A549 (cell line): ENCODE measurements at regions not wholly inside any gene's neighbourhood (a gene's known extent, or its start where the extent isn't known, plus 50 kb on each side); places are given as distances from the start of the nearest gene placed in this dataset.

Source experiments
- ATAC-seq, 2 experiments: fragments of 200-7000 bp in 1 of 2; fragments of >200 bp in 1 of 2; cut with Nextera tagmentation in 1 of 2; cut with Tn5 transposase in 1 of 2; 3 replicates each; pipeline versions ENCODE4 v1.8.0 to v1.9.1; 2018 to 2020; ENCODE audit warnings: mild to moderate bottlenecking in 1 of 2, moderate library complexity in 1 of 2
- CTCF ChIA-PET: fragments of 300-600 bp; sonication (Branson Sonifier 250); formaldehyde crosslinking; extraction: SDS; loops from one replicate; lab custom pipeline; 2021; ENCODE audit warnings: antibody characterized with exemption, inconsistent platforms; lab: Yijun Ruan, JAX
- POLR2A ChIA-PET: fragments of 350-600 bp; formaldehyde crosslinking; extraction: SDS; loops from one replicate; lab custom pipeline; 2021; ENCODE audit warnings: antibody characterized with exemption, inconsistent platforms; lab: Yijun Ruan, JAX
- DNase-seq, 2 experiments: peaks; one replicate each; pipeline versions ENCODE4 v3.0.0 to v3.0.0-alpha.2; 2011 to 2016; ENCODE audit warnings: low read depth in 1 of 2, low spot score in 1 of 2
- FAIRE-seq: peaks from 2 replicates; lab custom pipeline; 2011; peaks lifted over from hg19 to GRCh38; lab: Jason Lieb, UNC
- H3K27ac ChIP-seq, 2 experiments: fragments of >200 bp; sonication (Bioruptor Twin); formaldehyde crosslinking; 3 replicates each; pipeline ENCODE4 v1.5.1; 2016 to 2017
- H3K4me1 ChIP-seq: fragments of >200 bp; sonication (Bioruptor Twin); formaldehyde crosslinking; 3 replicates; pipeline ENCODE4 v1.6.1; 2016
- H3K4me2 ChIP-seq: fragments of >200 bp; sonication (Bioruptor Twin); formaldehyde crosslinking; 3 replicates; pipeline ENCODE4 v1.6.1; 2016
- H3K4me3 ChIP-seq: fragments of >200 bp; sonication (Bioruptor Twin); formaldehyde crosslinking; 3 replicates; pipeline ENCODE4 v1.5.1; 2016
- H3K9me3 ChIP-seq: fragments of >200 bp; sonication (Bioruptor Twin); formaldehyde crosslinking; 3 replicates; pipeline ENCODE4 v1.6.1; 2016
- CBX2 ChIP-seq: fragments of 200-600 bp; sonication (generic); IDR thresholded peaks from 2 replicates; pipeline ENCODE4 v1.6.1; 2016; ENCODE audit warnings: low read depth, mild to moderate bottlenecking, borderline replicate concordance
- CBX8 ChIP-seq: fragments of 200-600 bp; sonication (generic); IDR thresholded peaks from 2 replicates; pipeline ENCODE4 v1.6.1; 2016
- CEBPB ChIP-seq, 2 experiments: fragments of >200 bp in 1 of 2; sonication (Bioruptor Twin) in 1 of 2; formaldehyde crosslinking in 1 of 2; IDR thresholded peaks; 2 replicates each; pipeline ENCODE4 v1.6.1; 2012 to 2016
- ESRRA ChIP-seq: fragments of 150-350 bp; IDR thresholded peaks from 2 replicates; pipeline ENCODE4 v1.6.1; 2014; ENCODE audit warnings: mild to moderate bottlenecking, low read length, borderline replicate concordance
- FOSB ChIP-seq: fragments of 250-450 bp; sonication (Bioruptor Pico); IDR thresholded peaks from 2 replicates; pipeline ENCODE4 v1.5.0; 2020; ENCODE audit warnings: mild to moderate bottlenecking, moderate library complexity
- FOSL2 ChIP-seq, 2 experiments: fragments of 450-650 bp in 1 of 2; fragments of >200 bp in 1 of 2; sonication (Bioruptor Twin) in 1 of 2; formaldehyde crosslinking; IDR thresholded peaks; 2 replicates each; pipeline versions ENCODE4 v1.5.0 to v1.6.1; 2016 to 2020; ENCODE audit warnings: mild to moderate bottlenecking in 1 of 2, moderate library complexity in 1 of 2
- FOXS1 ChIP-seq: fragments of 250-450 bp; sonication (Bioruptor Pico); IDR thresholded peaks from 2 replicates; pipeline ENCODE4 v1.5.0; 2020; ENCODE audit warnings: mild to moderate bottlenecking, moderate library complexity
- HDAC2 ChIP-seq: fragments of 200-600 bp; sonication (generic); IDR thresholded peaks from 2 replicates; pipeline ENCODE4 v1.6.1; 2016
- HOXB13 ChIP-seq: fragments of 250-450 bp; sonication (Bioruptor Pico); IDR thresholded peaks from 2 replicates; pipeline ENCODE4 v1.5.0; 2020; ENCODE audit warnings: low read depth, mild to moderate bottlenecking, moderate library complexity
- MAZ ChIP-seq: fragments of 150-350 bp; IDR thresholded peaks from 2 replicates; pipeline ENCODE4 v1.6.1; 2014; ENCODE audit warnings: antibody characterized with exemption, low read depth, low read length, borderline replicate concordance
- NFE2L2 ChIP-seq: fragments of 150-350 bp; conservative IDR thresholded peaks from 2 replicates; pipeline ENCODE4 v1.6.1; 2014; ENCODE audit warnings: low read length
- PHF8 ChIP-seq: fragments of 200-600 bp; sonication (generic); IDR thresholded peaks from 2 replicates; pipeline ENCODE4 v1.6.1; 2016; ENCODE audit warnings: low read depth, mild to moderate bottlenecking, antibody characterized with exemption, moderate library complexity, borderline replicate concordance
- POLR2A ChIP-seq: IDR thresholded peaks from 2 replicates; pipeline ENCODE4 v1.6.1; 2012; ENCODE audit warnings: mild to moderate bottlenecking, low read length
- RARB ChIP-seq: fragments of 250-450 bp; sonication (Bioruptor Pico); IDR thresholded peaks from 2 replicates; pipeline ENCODE4 v1.8.0; 2021; ENCODE audit warnings: mild to moderate bottlenecking, moderate library complexity
- RCOR1 ChIP-seq: fragments of 150-350 bp; IDR thresholded peaks from 2 replicates; pipeline ENCODE4 v1.6.1; 2014; ENCODE audit warnings: antibody characterized with exemption, low read length, low read depth
- RNF2 ChIP-seq: fragments of 200-600 bp; sonication (generic); IDR thresholded peaks from 2 replicates; pipeline ENCODE4 v1.6.1; 2016; ENCODE audit warnings: low read depth, mild to moderate bottlenecking, antibody characterized with exemption, moderate library complexity, borderline replicate concordance
- SMC3 ChIP-seq: fragments of >200 bp; sonication (Bioruptor Twin); formaldehyde crosslinking; IDR thresholded peaks from 3 replicates; pipeline ENCODE4 v1.6.1; 2018; ENCODE audit warnings: inconsistent platforms
- TP53 ChIP-seq: fragments of 250-450 bp; sonication (Bioruptor Pico); IDR thresholded peaks from 2 replicates; pipeline ENCODE4 v1.5.0; 2021; ENCODE audit warnings: mild to moderate bottlenecking, moderate library complexity
- ZC3H11A ChIP-seq: fragments of 450-650 bp; IDR thresholded peaks from 2 replicates; pipeline ENCODE4 v1.6.1; 2014; ENCODE audit warnings: antibody characterized with exemption, mild to moderate bottlenecking
- WGBS: methylation state at CpG from one replicate; pipeline ENCODE4 v1.1.6; 2017; ENCODE audit errors: missing lambda C conversion rate; 5-methylcytosine and 5-hydroxymethylcytosine counted together
- TF ChIP-seq, protein P1 (sequence below): fragments of 200-600 bp; sonication (generic); IDR thresholded peaks from 2 replicates; pipeline ENCODE4 v1.6.1; 2016; ENCODE audit warnings: antibody characterized with exemption, mild to moderate bottlenecking, moderate library complexity
- TF ChIP-seq, protein P2 (sequence below): fragments of 150-350 bp; IDR thresholded peaks from 2 replicates; pipeline ENCODE4 v1.6.1; 2014; ENCODE audit warnings: low read depth, mild to moderate bottlenecking, low read length
- TF ChIP-seq, protein P3 (sequence below): fragments of >200 bp; sonication (Bioruptor Twin); formaldehyde crosslinking; IDR thresholded peaks from 3 replicates; pipeline ENCODE4 v1.5.1; 2016

DNA sequence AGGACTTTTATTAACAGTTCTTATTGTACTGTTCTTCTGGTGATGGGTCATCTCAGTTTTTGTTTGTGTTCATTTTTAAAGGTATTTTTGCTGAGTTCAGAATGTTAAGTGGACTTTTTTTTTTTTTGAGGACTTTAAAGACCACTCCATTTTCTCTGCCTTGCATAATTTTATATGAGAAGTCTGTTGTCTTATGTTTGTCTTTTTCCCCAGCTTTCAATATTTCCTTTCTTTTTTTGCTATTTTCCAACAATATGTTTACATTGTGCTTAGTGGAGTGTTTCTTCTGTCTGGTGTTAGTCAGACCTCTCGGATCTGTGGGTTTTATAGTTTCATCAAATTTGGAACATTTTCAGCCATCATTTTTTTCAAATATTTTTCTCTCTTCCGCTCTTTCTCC lies 290.0 kb upstream of the TNRC6C start:
- Histone ChIP-seq H3K9me3 (peaks cover 24% of the 10 kb centered on the region), H3K4me2 (no peak overlapping the region), H3K4me3 (no peak overlapping the region), H3K27ac (no peak overlapping the region), H3K4me1 (no peaks in the 10 kb centered on the region)
- FAIRE-seq (no peak), ATAC-seq (no peak), DNase-seq (no peak)
- TF ChIP-seq FOSL2 (IDR thresholded peaks at IDR 0.05) (no peak), FOSL2 (CRISPR knock-in tag; IDR thresholded peaks at IDR 0.05) (peak; percentile 53; the same call in 1 of the 2 replicates), ESRRA (no peak)
- POLR2A ChIA-PET = no interaction called here
- WGBS = 1% methylated on average over 2 of the region's 2 CpGs
- CTCF ChIA-PET = no interaction called here

GRCh38 chr17:77670173-77670572 lies 288.3 kb upstream of the TNRC6C start:
- FAIRE-seq (peak; percentile 43), DNase-seq (no peak), ATAC-seq (no peak)
- POLR2A ChIA-PET = no interaction called here
- H3K4me2 ChIP-seq = no peak overlapping the region
- 77% methylated on average over 2 of the region's 2 CpGs for WGBS
- no peak overlapping the region for H3K4me3 ChIP-seq
- peaks cover 24% of the 10 kb centered on the region for H3K9me3 ChIP-seq
- peak in 1 of 2 experiments; percentile 9; a peak in 1 of 4 replicates for TF ChIP-seq CEBPB (IDR thresholded peaks at IDR 0.05)
- TF ChIP-seq SMC3 = no peak
- H3K27ac ChIP-seq = no peak overlapping the region
- CTCF ChIA-PET = interaction anchor here (0.8 to 1.7 kb wide), 2 partner anchors 128 to 357 kb away, joined by 3 to 5 read pairs; no protein-coding TSS in a partner anchor
- H3K4me1 ChIP-seq = no peaks in the 10 kb centered on the region

- Histone ChIP-seq H3K4me3 (no peak overlapping the region), H3K4me2 (no peak overlapping the region), H3K4me1 (no peaks in the 10 kb centered on the region), H3K9me3 (peaks cover 1% of the 10 kb centered on the region; the same call in 1 of the 3 replicates), H3K27ac (no peak overlapping the region)
- FAIRE-seq = no peak
- no peak for DNase-seq
- CTCF ChIA-PET = interaction anchor here (0.6 kb wide), 1 partner anchor 39 kb away, joined by 5 read pairs; no protein-coding TSS in a partner anchor
- TF ChIP-seq TP53 (CRISPR knock-in tag) (no peak), CBX2 (no peak), POLR2A (no peak), HOXB13 (CRISPR knock-in tag) (no peak), CBX8 (no peak), PHF8 (no peak), FOXS1 (CRISPR knock-in tag) (no peak), NFE2L2 (no peak), RCOR1 (no peak), ZC3H11A (no peak), RNF2 (no peak), HDAC2 (no peak), RARB (no peak), FOSB (no peak), MAZ (no peak), SMC3 (no peak)
- TF ChIP-seq, protein P1, sequence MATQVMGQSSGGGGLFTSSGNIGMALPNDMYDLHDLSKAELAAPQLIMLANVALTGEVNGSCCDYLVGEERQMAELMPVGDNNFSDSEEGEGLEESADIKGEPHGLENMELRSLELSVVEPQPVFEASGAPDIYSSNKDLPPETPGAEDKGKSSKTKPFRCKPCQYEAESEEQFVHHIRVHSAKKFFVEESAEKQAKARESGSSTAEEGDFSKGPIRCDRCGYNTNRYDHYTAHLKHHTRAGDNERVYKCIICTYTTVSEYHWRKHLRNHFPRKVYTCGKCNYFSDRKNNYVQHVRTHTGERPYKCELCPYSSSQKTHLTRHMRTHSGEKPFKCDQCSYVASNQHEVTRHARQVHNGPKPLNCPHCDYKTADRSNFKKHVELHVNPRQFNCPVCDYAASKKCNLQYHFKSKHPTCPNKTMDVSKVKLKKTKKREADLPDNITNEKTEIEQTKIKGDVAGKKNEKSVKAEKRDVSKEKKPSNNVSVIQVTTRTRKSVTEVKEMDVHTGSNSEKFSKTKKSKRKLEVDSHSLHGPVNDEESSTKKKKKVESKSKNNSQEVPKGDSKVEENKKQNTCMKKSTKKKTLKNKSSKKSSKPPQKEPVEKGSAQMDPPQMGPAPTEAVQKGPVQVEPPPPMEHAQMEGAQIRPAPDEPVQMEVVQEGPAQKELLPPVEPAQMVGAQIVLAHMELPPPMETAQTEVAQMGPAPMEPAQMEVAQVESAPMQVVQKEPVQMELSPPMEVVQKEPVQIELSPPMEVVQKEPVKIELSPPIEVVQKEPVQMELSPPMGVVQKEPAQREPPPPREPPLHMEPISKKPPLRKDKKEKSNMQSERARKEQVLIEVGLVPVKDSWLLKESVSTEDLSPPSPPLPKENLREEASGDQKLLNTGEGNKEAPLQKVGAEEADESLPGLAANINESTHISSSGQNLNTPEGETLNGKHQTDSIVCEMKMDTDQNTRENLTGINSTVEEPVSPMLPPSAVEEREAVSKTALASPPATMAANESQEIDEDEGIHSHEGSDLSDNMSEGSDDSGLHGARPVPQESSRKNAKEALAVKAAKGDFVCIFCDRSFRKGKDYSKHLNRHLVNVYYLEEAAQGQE = no peak
- TF ChIP-seq, protein P2, sequence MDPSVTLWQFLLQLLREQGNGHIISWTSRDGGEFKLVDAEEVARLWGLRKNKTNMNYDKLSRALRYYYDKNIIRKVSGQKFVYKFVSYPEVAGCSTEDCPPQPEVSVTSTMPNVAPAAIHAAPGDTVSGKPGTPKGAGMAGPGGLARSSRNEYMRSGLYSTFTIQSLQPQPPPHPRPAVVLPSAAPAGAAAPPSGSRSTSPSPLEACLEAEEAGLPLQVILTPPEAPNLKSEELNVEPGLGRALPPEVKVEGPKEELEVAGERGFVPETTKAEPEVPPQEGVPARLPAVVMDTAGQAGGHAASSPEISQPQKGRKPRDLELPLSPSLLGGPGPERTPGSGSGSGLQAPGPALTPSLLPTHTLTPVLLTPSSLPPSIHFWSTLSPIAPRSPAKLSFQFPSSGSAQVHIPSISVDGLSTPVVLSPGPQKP = no peak
- TF ChIP-seq, protein P3, sequence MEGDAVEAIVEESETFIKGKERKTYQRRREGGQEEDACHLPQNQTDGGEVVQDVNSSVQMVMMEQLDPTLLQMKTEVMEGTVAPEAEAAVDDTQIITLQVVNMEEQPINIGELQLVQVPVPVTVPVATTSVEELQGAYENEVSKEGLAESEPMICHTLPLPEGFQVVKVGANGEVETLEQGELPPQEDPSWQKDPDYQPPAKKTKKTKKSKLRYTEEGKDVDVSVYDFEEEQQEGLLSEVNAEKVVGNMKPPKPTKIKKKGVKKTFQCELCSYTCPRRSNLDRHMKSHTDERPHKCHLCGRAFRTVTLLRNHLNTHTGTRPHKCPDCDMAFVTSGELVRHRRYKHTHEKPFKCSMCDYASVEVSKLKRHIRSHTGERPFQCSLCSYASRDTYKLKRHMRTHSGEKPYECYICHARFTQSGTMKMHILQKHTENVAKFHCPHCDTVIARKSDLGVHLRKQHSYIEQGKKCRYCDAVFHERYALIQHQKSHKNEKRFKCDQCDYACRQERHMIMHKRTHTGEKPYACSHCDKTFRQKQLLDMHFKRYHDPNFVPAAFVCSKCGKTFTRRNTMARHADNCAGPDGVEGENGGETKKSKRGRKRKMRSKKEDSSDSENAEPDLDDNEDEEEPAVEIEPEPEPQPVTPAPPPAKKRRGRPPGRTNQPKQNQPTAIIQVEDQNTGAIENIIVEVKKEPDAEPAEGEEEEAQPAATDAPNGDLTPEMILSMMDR = no peak
- WGBS = 49% methylated on average over 11 of the region's 11 CpGs
- no peak for ATAC-seq
- POLR2A ChIA-PET = no interaction called here
Measured at GRCh38 chr17:77674358-77674757, 284.1 kb upstream of the TNRC6C start.
